RCC 7860 (cell line): ENCODE measurements at regions not wholly inside any gene's neighbourhood (a gene's known extent, or its start where the extent isn't known, plus 50 kb on each side); places are given as distances from the start of the nearest gene placed in this dataset.
A peak's percentile ranks its signal among the peaks of the same experiment; 100 is the strongest.

Source experiments
- DNase-seq: peaks from one replicate; pipeline ENCODE4 v3.0.0-alpha.2; 2015; ENCODE audit warnings: low spot score
- FAIRE-seq: peaks from 2 replicates; lab custom pipeline; 2012; peaks lifted over from hg19 to GRCh38; lab: Jason Lieb, UNC

DNA sequence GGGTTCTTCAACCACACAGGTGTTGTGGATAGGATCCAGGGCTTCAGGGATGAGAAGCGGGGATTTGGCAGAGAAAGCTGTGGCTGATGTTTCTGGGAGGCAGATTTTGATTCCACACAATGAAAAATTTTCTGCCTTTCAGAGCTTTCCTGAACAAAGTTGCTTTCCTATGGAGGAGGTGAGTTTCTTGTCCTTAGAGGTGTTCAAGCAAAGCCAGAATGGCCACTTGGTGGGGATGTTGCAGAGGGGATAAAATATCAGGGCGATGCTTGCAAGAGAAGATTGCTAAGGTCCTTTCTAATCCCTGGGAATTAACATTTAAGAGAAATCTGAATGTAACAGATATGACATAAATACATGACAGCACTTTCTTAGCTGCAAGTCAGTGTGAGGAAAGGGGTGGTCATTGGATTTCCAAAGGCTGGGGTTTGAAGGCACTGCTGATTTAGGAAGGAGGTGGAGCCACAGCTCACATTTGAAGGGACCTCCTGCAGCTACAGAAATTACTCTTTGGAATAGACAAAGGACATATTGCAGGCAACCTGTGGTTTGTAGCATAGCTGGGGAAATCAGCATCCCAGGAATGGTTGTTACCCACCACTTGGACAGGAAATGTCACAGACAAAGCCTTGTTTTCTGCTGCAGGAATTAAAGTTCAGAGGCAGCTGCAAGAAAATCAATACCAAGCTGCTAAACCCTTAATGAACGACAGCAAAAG lies 271.1 kb upstream of the CHD6 start:
- FAIRE-seq, result no peak
- DNase-seq, result no peak

DNA sequence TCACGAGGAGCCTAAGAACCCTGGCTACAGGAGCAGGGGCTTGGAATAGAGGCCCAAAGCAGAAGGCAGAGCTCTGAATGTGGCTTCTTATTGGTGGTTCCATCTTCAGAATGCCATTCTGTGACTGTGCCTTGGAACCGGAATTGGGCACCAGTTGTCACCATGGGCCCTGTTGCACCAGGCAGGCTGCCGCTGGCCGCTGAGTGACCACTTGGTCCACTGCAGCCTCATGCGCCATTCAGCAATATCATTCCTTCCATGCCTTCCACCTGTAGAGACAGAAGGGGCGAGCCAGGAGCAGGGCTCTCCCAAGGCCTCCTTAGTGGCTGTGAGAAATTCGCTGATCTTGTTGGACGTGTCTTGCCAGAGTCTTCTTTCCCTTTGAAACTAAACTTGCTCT lies 270.3 kb upstream of the CHD6 start:
- FAIRE-seq, result no peak

GRCh38 chr20:41887500-41887899 lies 269.3 kb upstream of the CHD6 start:
- no peak for DNase-seq
- FAIRE-seq, result no peak

More for the DNA sequence above, 270.3 kb upstream of the CHD6 start:
- no peak for DNase-seq

- FAIRE-seq, result no peak
Measured at GRCh38 chr20:41881466-41882046, 263.4 kb upstream of the CHD6 start.

DNA sequence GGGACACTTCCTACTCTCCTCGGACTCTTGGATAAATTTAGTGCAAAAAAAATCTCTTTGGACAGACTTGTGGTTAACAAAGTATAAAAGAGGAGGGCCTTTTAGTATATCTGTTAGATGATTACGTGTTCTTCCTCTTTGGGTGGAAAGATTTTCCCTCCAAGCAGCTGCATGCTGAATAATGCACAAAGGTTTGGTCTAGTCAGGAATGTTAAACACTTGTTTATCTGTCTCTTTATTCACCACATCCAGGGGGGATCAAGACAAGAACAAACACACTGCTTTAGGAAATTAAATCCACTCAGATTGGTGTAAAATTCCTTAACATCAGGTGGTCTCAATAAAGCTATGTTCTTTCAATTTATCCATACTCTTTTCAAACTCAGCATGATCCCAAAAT lies 260.9 kb upstream of the CHD6 start:
- no peak for DNase-seq
- no peak for FAIRE-seq

More at GRCh38 chr20:41881466-41882046, 263.4 kb upstream of the CHD6 start:
- DNase-seq, result no peak

GRCh38 chr20:41877911-41878310 lies 259.7 kb upstream of the CHD6 start:
- FAIRE-seq (no peak), DNase-seq (no peak)

DNA sequence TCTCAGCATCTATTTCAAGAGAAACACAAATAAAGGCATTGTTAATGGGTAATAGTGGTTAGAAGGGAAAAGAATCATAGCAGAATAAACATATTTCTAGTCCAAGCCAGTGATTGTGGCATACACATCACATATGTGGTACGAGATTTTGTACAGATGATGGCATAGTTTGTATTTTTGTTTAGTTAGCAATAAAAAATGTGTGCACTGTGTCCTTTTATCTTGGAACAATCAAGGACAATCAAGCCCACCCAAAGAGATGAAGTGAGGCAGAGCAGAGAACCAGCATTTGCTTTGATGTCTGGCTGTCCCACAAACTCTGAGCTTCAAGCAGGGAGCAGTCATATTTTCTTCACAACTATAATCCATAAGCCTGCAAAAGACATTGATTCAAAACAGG lies 256.5 kb upstream of the CHD6 start:
- no peak for FAIRE-seq
- no peak for DNase-seq

GRCh38 chr20:41872930-41873329 lies 254.8 kb upstream of the CHD6 start:
- FAIRE-seq, result no peak
- no peak for DNase-seq

GRCh38 chr20:41870869-41871462 lies 252.8 kb upstream of the CHD6 start:
- DNase-seq (no peak), FAIRE-seq (no peak)

GRCh38 chr20:41869261-41869660 lies 251.1 kb upstream of the CHD6 start:
- DNase-seq (no peak), FAIRE-seq (no peak)

GRCh38 chr20:41865938-41866337 lies 247.8 kb upstream of the CHD6 start:
- FAIRE-seq, result no peak

DNA sequence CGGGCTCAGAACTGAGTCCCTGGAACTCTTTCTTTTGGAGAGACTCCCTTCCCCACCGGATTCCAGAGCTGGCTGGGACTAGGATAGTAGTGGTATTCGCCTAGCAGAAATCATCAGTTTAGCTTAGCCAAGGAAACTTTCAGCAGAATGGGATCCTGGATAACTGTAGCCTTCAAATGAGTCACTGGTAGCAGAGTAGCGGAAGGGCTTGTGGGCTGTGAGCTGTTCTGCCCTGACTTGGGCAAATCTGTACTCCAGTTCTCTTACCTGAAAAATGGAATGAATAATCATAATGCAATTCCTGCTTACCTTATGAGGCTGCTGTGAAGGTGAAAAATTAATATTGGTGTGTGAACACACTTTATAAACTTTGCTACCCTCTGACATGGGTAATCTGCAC lies 244.3 kb upstream of the CHD6 start:
- no peak for DNase-seq
- FAIRE-seq, result no peak

More at GRCh38 chr20:41865938-41866337, 247.8 kb upstream of the CHD6 start:
- no peak for DNase-seq

- DNase-seq, result no peak
- no peak for FAIRE-seq
Measured at GRCh38 chr20:41861772-41862422, 243.7 kb upstream of the CHD6 start.

- DNase-seq, result peak; percentile 59
- FAIRE-seq, result peak; percentile 8
Measured at GRCh38 chr20:41854765-41855164, 236.6 kb upstream of the CHD6 start.

DNA sequence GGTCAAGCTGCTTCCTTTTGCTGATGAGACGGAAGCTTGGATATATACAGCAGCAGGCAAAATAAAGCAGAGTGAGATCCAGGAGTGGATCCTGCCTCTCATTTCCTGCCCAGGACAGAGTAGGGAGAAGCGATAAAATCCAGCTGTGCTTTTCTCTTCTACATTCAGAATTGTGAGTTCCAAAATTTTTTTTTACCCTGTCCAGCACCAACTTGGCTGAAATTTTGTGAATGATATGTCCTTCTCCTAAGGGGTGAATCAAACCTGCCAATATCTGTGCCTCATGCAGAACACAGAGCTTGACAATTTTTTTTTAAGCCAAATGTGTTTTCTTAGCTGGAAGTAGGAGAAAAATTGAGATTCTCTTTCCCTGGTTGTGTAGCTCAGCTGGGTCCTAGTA lies 235.6 kb upstream of the CHD6 start:
- DNase-seq (no peak), FAIRE-seq (no peak)

DNA sequence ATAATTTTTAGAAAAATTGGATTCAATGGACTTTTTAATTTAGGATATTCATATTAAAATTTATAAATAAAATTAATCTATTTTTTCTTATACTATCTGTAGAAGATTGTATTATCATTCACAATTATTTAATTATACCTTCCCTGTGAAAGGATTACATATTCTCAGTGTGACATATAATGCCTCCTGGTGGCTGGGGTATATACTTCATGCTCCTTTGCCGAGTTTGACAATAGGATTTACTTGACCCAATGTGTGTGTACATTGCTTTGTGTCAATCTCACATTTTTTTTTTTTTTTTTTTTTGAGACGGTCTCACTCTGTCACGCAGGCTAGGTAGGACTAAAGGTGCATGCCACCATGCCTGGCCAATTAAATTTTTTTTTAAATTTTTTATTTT lies 230.0 kb upstream of the CHD6 start:
- FAIRE-seq, result peak; percentile 25
- DNase-seq, result no peak

DNA sequence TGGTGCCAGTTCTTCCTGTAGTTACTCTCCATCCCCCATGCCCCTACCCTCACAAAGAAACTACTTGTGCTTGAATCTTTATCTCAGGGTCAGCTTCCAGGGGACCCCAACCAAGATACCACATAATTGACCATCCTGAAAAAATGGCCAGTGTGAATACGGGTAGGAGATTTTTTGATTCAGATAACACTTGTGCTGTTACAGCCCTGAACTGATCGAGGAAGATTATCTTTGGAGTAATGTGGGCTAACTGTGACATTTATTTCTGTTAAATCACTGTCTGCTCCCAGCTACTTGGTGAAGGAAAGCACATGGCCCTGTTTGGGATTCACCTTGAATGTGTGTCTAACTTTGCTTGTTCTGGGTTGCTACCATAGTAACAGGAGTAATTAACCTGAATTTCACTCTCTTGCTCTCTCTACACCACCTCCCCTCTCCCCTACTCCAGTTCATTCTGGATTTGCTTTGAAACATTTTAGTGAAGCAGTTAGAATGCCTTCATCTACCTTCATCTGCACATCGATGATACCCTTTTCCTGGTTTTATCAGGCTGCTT lies 219.6 kb upstream of the CHD6 start:
- no peak for FAIRE-seq
- no peak for DNase-seq

GRCh38 chr20:41833739-41834138 lies 215.6 kb upstream of the CHD6 start:
- DNase-seq, result no peak
- FAIRE-seq, result no peak

GRCh38 chr20:41830702-41831101 lies 212.5 kb upstream of the CHD6 start:
- DNase-seq (no peak), FAIRE-seq (no peak)

GRCh38 chr20:41819436-41819835 lies 201.3 kb upstream of the CHD6 start:
- FAIRE-seq, result no peak
- DNase-seq, result no peak

DNA sequence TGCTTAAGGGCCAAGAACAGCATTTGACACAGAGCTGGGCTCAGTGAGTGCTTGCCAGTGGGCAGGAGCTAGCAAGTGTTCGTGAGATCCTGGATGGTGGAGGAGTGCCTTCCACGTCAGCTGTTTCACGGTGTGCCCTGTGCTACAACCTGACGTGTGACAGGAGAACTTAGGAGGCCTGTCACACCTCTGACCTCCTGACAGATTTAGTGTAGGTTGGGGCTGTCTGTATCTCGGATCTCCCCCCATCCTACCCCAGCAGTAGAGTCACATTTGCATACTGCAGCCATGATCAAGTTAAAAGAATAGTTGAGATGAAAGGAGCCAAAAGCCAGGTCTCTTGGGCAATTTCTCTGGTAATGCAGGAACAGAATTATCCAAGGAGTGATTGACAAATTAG lies 200.8 kb upstream of the CHD6 start:
- DNase-seq (no peak), FAIRE-seq (no peak)

DNA sequence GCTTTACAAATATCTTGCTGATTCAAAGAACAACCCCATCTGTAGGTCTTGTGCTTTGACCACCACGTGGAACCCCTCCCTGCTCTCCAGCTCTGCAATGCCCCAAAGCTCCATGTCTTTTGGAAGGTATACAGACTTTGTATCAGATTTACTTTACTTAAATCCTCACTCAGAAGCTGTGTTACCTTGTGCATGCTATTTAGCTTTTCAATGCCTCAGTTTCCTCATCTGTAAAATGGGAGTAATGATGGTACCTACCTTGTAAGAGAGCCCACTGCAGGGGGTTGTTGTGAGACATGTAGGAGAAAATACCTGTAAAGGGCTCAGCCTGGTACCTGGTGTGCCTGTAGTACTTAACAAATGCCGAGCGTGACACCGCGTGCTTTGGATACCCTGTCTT lies 200.2 kb upstream of the CHD6 start:
- FAIRE-seq (no peak), DNase-seq (no peak)
